Adrenal gland (tissue), 9 donors: ENCODE measurements at regions not wholly inside any gene's neighbourhood (a gene's known extent, or its start where the extent isn't known, plus 50 kb on each side); places are given as distances from the start of the nearest gene placed in this dataset.

Experiments
- DNase-seq, 7 donors: peaks; one replicate each; pipeline ENCODE4 v3.0.0-alpha.2; 2019 to 2020
- H3K27ac ChIP-seq, 5 donors: fragments of 200-600 bp; sonication (generic) in 4 of 5; 1 replicate in 3 of 5; 2 replicates in 2 of 5; pipeline versions ENCODE4 v1.5.1 to v1.8.0; 2016 to 2020; ENCODE audit warnings: mild to moderate bottlenecking in 1 of 5
- H3K27me3 ChIP-seq: fragments of 200-600 bp; 2 replicates; pipeline ENCODE4 v1.8.0; 2021
- H3K36me3 ChIP-seq, 2 donors: fragments of 200-600 bp; replicated peaks in 1 of 2; 1 replicate in 1 of 2; 2 replicates in 1 of 2; pipeline versions ENCODE4 v1.5.1 to v1.8.0; 2018 to 2022
- H3K4me1 ChIP-seq, 2 donors: fragments of 200-600 bp; replicated peaks in 1 of 2; 1 replicate in 1 of 2; 2 replicates in 1 of 2; pipeline versions ENCODE4 v1.5.1 to v1.8.0; 2018 to 2021
- H3K4me3 ChIP-seq, 4 donors: fragments of 200-600 bp; sonication (generic) in 3 of 4; one replicate each; pipeline ENCODE4 v1.5.1; 2016 to 2018
- H3K9me3 ChIP-seq, 3 donors: fragments of 200-600 bp; sonication (generic) in 1 of 3; replicated peaks in 1 of 3; 1 replicate in 2 of 3; 2 replicates in 1 of 3; pipeline versions ENCODE4 v1.5.1 to v1.8.0; 2016 to 2021
- POLR2A ChIP-seq, 2 donors: fragments of 450-650 bp; IDR thresholded peaks; one replicate each; pipeline ENCODE4 v1.6.1; 2017; ENCODE audit warnings: antibody characterized with exemption in 2 of 2, mild to moderate bottlenecking in 2 of 2, moderate library complexity in 1 of 2
- WGBS, 4 donors: extraction: QIAGEN DNeasy Blood & Tissue Kit in 2 of 4; methylation state at CpG; one replicate each; pipeline versions ENCODE4 v1.1.5 to v1.1.7; 2013 to 2017; 5-methylcytosine and 5-hydroxymethylcytosine counted together
- intact Hi-C, 2 donors: fragments of 100-400 bp; cut with DNase I; formaldehyde crosslinking; loops; one replicate each; pipeline versions ENCODE4 v1.14.1 to v1.15.0; 2022 to 2023
- TF ChIP-seq, protein P1 (sequence below), 6 experiments: fragments of 450-650 bp in 4 of 6; fragments of 200-600 bp in 2 of 6; sonication (generic) in 1 of 6; IDR thresholded peaks; 1 replicate in 5 of 6; 2 replicates in 1 of 6; pipeline versions ENCODE4 v1.5.1 to v1.8.0; 2016 to 2021; ENCODE audit warnings: antibody characterized with exemption in 6 of 6, mild to moderate bottlenecking in 2 of 6, moderate library complexity in 1 of 6
- donor health status: healthy with polysubstance abuse.
- donor health status: Bipolar disorder and iron deficiency.
- donor health status: DM: yes; HTN: yes; CAD: no.
- donor health status: DM: no; HTN: no; CAD: no.
- donor health status: DM: no; HTN: no; CAD: no.

DNA sequence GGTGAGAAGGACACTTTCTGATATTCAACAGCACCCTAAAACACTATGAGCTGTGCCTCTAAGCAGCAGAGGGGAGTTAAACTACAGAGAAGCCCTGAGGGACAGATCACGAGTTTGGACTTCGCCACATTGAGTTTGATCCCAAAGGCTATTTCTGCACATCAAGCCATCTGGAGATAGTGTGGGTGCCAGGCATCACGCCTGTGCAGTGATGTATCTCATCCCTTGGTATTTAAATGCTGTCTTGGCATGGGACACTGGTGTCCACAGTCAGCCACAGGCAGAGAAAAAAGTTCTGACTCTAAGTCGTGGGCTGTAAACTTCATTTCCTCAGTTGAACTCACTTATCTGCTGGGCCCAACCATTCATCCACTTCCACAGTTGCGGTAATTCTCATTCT lies 742.3 kb upstream of the CELF4 start:
- no peaks in the 10 kb centered on the region for H3K9me3 ChIP-seq
- DNase-seq: no peak
- intact Hi-C loops: no loop called here
- H3K4me1 ChIP-seq: no peaks in the 10 kb centered on the region
- 66 to 86% (median 78%) methylated on average over 5 of the region's 5 CpGs for WGBS, 4 donors
- no peak for TF ChIP-seq POLR2A (IDR thresholded peaks at IDR 0.05)
- TF ChIP-seq, protein P1, sequence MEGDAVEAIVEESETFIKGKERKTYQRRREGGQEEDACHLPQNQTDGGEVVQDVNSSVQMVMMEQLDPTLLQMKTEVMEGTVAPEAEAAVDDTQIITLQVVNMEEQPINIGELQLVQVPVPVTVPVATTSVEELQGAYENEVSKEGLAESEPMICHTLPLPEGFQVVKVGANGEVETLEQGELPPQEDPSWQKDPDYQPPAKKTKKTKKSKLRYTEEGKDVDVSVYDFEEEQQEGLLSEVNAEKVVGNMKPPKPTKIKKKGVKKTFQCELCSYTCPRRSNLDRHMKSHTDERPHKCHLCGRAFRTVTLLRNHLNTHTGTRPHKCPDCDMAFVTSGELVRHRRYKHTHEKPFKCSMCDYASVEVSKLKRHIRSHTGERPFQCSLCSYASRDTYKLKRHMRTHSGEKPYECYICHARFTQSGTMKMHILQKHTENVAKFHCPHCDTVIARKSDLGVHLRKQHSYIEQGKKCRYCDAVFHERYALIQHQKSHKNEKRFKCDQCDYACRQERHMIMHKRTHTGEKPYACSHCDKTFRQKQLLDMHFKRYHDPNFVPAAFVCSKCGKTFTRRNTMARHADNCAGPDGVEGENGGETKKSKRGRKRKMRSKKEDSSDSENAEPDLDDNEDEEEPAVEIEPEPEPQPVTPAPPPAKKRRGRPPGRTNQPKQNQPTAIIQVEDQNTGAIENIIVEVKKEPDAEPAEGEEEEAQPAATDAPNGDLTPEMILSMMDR (IDR thresholded peaks at IDR 0.05): no peak
- H3K27ac ChIP-seq: no peak overlapping the region
- no peaks in the 10 kb centered on the region for H3K36me3 ChIP-seq
- H3K4me3 ChIP-seq: no peak overlapping the region
- no peaks in the 10 kb centered on the region for H3K27me3 ChIP-seq

DNA sequence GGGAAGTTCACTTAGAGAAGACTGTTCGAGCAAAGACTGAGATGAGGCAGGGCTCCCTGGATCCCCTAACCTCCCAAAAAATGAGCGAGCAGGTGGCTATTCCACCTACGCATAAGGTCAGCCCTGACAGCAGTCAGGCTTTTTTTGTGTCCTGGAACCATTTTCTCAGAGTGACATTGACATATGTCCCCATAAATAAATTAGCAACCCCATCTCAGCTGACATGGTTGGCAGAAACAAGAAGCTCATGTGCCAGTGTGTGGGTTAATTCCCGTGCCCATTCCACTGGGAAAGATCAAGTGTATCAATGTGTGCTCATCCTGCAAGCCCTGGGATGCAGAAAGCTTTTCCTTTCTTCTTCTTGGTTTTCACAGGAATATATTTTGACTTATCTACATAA lies 740.4 kb upstream of the CELF4 start:
- H3K4me1 ChIP-seq: no peaks in the 10 kb centered on the region
- no peaks in the 10 kb centered on the region for H3K27me3 ChIP-seq
- no peak overlapping the region for H3K27ac ChIP-seq
- no peak overlapping the region for H3K4me3 ChIP-seq
- H3K36me3 ChIP-seq: no peaks in the 10 kb centered on the region
- WGBS, 4 donors: 63 to 86% (median 80%) methylated on average over 4 of the region's 4 CpGs
- DNase-seq: no peak
- TF ChIP-seq, protein P1 (IDR thresholded peaks at IDR 0.05): no peak
- TF ChIP-seq POLR2A (IDR thresholded peaks at IDR 0.05): no peak
- intact Hi-C loops: no loop called here
- no peaks in the 10 kb centered on the region for H3K9me3 ChIP-seq

DNA sequence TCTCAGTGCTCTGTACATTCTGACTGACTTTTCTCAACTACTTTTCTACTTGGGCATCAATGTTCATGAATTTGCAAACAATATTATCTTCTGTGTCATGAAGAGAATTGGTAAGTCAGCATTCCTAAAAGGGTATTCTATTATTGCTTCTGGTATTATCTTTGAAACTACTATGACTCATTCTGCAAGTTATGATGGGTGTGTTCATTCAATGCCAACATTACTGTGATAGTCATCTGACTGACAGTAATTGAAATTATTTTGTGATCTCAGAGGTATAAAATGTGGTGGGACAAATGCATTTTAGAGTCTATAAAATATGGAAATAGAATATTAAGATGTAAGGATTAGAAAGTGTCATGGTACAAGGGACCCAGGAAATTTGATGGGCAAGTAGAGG lies 736.0 kb upstream of the CELF4 start:
- TF ChIP-seq, protein P1 (IDR thresholded peaks at IDR 0.05): no peak
- no peak for TF ChIP-seq POLR2A (IDR thresholded peaks at IDR 0.05)
- Histone ChIP-seq H3K4me1 (no peaks in the 10 kb centered on the region), H3K27ac (no peak overlapping the region), H3K36me3 (no peaks in the 10 kb centered on the region), H3K27me3 (no peaks in the 10 kb centered on the region), H3K9me3 (no peaks in the 10 kb centered on the region), H3K4me3 (no peak overlapping the region)
- DNase-seq: no peak
- intact Hi-C loops: no loop called here

DNA sequence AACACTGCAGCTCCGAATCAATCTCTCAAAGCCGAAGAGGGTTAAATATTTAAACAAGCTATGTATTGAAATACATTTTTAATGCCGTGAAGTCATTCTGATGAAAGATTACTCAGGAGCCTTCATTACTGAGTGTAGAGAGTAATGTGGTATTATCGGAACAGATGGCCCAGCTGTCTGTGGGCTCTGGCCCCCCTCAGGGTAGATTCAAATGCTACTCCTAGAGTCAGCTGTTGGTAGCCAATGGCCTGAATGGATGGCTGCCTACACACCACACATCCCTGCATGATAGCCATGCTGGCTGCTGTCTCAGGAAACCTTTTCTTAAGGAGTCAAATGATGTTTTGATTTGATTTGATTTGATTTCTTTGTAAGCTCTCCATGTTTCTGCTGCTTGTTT lies 732.3 kb upstream of the CELF4 start:
- intact Hi-C loops: no loop called here
- Histone ChIP-seq H3K36me3 (no peaks in the 10 kb centered on the region), H3K4me3 (no peak overlapping the region), H3K4me1 (no peaks in the 10 kb centered on the region), H3K9me3 (no peaks in the 10 kb centered on the region), H3K27me3 (no peaks in the 10 kb centered on the region), H3K27ac (no peak overlapping the region)
- TF ChIP-seq POLR2A (IDR thresholded peaks at IDR 0.05): no peak
- TF ChIP-seq, protein P1 (IDR thresholded peaks at IDR 0.05): no peak
- WGBS, 4 donors: 75 to 93% (median 82%) methylated on average over 4 of the region's 4 CpGs
- DNase-seq: no peak
